PC-3 (cell line): ENCODE measurements at regions not wholly inside any gene's neighbourhood (a gene's known extent, or its start where the extent isn't known, plus 50 kb on each side); places are given as distances from the start of the nearest gene placed in this dataset.

Experiments
- ATAC-seq: fragments of 200-7000 bp; cut with Tn5 transposase; 2 replicates; pipeline ENCODE4 v1.9.1; 2020; ENCODE audit warnings: mild to moderate bottlenecking, moderate library complexity
- BruUV-seq: library from RNA; stranded (reverse); fragments of 400-500 nt; replicated peaks from 2 replicates; lab custom pipeline; 2021; lab: Mats Ljungman, UMichigan
- CTCF ChIA-PET: fragments of 300-600 bp; sonication (Branson Sonifier 250); formaldehyde crosslinking; loops from one replicate; lab custom pipeline; 2022; ENCODE audit warnings: antibody characterized with exemption; lab: Charles Lee
- POLR2A ChIA-PET: fragments of 300-600 bp; sonication (Branson Sonifier 250); formaldehyde crosslinking; loops from one replicate; lab custom pipeline; 2022; ENCODE audit warnings: antibody characterized with exemption; ENCODE audit not compliant: unreplicated experiment; lab: Charles Lee
- DNase-seq: peaks from one replicate; pipeline ENCODE4 v3.0.0-alpha.2; 2015
- H2AFZ ChIP-seq: fragments of 300-600 bp; sonication (generic); 2 replicates; pipeline ENCODE4 v1.6.0; 2016; ENCODE audit warnings: antibody characterized with exemption, low read length
- H3F3A ChIP-seq: fragments of 300-600 bp; sonication (generic); one replicate; pipeline ENCODE4 v1.6.0; 2017; ENCODE audit warnings: antibody characterized with exemption, low read length, control low read depth, mild to moderate bottlenecking; ENCODE audit not compliant: unreplicated experiment
- H3K27ac ChIP-seq: fragments of 300-600 bp; sonication (generic); 2 replicates; pipeline ENCODE4 v1.5.1; 2016; ENCODE audit warnings: mild to moderate bottlenecking, low read length
- H3K27me3 ChIP-seq: fragments of 300-600 bp; sonication (generic); 2 replicates; pipeline ENCODE4 v1.6.1; 2016; ENCODE audit warnings: low read length, mixed read lengths
- H3K36me3 ChIP-seq: fragments of 300-600 bp; sonication (generic); 2 replicates; pipeline ENCODE4 v1.6.1; 2016; ENCODE audit warnings: low read depth, mixed run types, low read length, mixed read lengths
- H3K4me1 ChIP-seq: fragments of 300-600 bp; sonication (generic); 2 replicates; pipeline ENCODE4 v1.5.1; 2016; ENCODE audit warnings: low read length; ENCODE audit not compliant: insufficient read depth
- H3K4me2 ChIP-seq: fragments of 300-600 bp; sonication (generic); 2 replicates; pipeline ENCODE4 v1.6.0; 2016; ENCODE audit warnings: low read length
- H3K4me3 ChIP-seq: fragments of 300-600 bp; sonication (generic); 2 replicates; pipeline ENCODE4 v1.5.1; 2016; ENCODE audit warnings: mild to moderate bottlenecking, low read length, mixed read lengths
- H3K79me2 ChIP-seq: fragments of 300-600 bp; sonication (generic); 2 replicates; pipeline ENCODE4 v1.6.1; 2017; ENCODE audit warnings: low read length, mixed read lengths
- H3K9ac ChIP-seq: fragments of 300-600 bp; sonication (generic); 2 replicates; pipeline ENCODE4 v1.6.0; 2016; ENCODE audit warnings: mild to moderate bottlenecking, low read length
- H3K9me2 ChIP-seq: fragments of 300-600 bp; sonication (generic); replicated peaks from 2 replicates; pipeline ENCODE4 v1.6.1; 2016; ENCODE audit warnings: mixed run types, low read length, mixed read lengths
- H3K9me3 ChIP-seq: fragments of 300-600 bp; sonication (generic); 2 replicates; pipeline ENCODE4 v1.6.1; 2016; ENCODE audit warnings: low read length, mixed read lengths
- H4K20me1 ChIP-seq: fragments of 300-600 bp; sonication (generic); 2 replicates; pipeline ENCODE4 v1.6.1; 2016; ENCODE audit warnings: low read length, mixed read lengths
- CTCF ChIP-seq: fragments of 300-600 bp; sonication (generic); conservative IDR thresholded peaks from 2 replicates; pipeline ENCODE4 v1.5.1; 2017; ENCODE audit warnings: antibody characterized with exemption, low read depth, mild to moderate bottlenecking, low read length
- EZH2 ChIP-seq: fragments of 300-600 bp; sonication (generic); IDR thresholded peaks from one replicate; pipeline ENCODE4 v1.6.1; 2017; ENCODE audit warnings: antibody characterized with exemption, mild to moderate bottlenecking, low read length; ENCODE audit not compliant: unreplicated experiment
- EZH2phosphoT487 ChIP-seq: fragments of 300-600 bp; sonication (generic); IDR thresholded peaks from 2 replicates; pipeline ENCODE4 v1.6.1; 2018; ENCODE audit warnings: mild to moderate bottlenecking, antibody characterized with exemption, low read length, borderline replicate concordance
- intact Hi-C: fragments of 100-400 bp; cut with micrococcal nuclease; formaldehyde crosslinking; loops from 2 replicates; pipeline ENCODE4 v1.9.0; 2023

DNA sequence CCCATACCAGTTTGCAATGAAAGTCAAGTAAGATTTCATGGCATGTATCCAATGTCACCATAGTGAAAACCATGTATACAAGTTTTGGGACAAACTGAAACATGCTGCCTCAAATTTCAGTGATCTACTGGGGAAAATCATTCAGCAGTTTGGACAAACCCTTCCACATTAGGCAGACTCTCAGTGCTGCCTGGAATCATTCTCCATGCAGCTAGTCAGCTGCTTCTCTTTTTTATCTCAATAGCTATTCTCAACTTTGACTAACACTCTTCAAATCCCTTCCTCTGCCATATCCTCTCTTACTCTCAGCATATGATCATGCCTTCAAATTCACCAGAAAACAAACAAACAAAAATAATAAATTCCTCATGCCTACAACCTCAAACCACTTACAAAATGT lies 323.3 kb downstream of the MAN2A1 start:
- no peak overlapping the region for H3K4me3 ChIP-seq
- H3K4me2 ChIP-seq: no peak overlapping the region
- POLR2A ChIA-PET: no interaction called here
- H3K27me3 ChIP-seq: no peaks in the 10 kb centered on the region
- intact Hi-C loops: no loop called here
- CTCF ChIA-PET: no interaction called here
- H3K9me2 ChIP-seq: no peaks in the 10 kb centered on the region
- TF ChIP-seq CTCF: no peak
- TF ChIP-seq EZH2: no peak
- TF ChIP-seq EZH2phosphoT487: no peak
- DNase-seq (no peak), ATAC-seq (no peak)
- no peak overlapping the region for H3K27ac ChIP-seq
- no peaks in the 10 kb centered on the region for H3K4me1 ChIP-seq
- H4K20me1 ChIP-seq: no peaks in the 10 kb centered on the region
- no peak overlapping the region for H2AFZ ChIP-seq
- no TSS peak for BruUV-seq
- H3K36me3 ChIP-seq: no peaks in the 10 kb centered on the region
- no peak overlapping the region for H3K9ac ChIP-seq
- no peaks in the 10 kb centered on the region for H3F3A ChIP-seq
- H3K9me3 ChIP-seq: no peaks in the 10 kb centered on the region
- no peaks in the 10 kb centered on the region for H3K79me2 ChIP-seq

GRCh38 chr5:110017854-110018253 lies 328.1 kb downstream of the MAN2A1 start:
- H3K27ac ChIP-seq: no peak overlapping the region
- intact Hi-C loops: no loop called here
- CTCF ChIA-PET: no interaction called here
- BruUV-seq: no TSS peak
- POLR2A ChIA-PET: no interaction called here
- no peaks in the 10 kb centered on the region for H3K9me3 ChIP-seq
- H3K79me2 ChIP-seq: no peaks in the 10 kb centered on the region
- ATAC-seq (no peak), DNase-seq (no peak)
- no peak overlapping the region for H3K9ac ChIP-seq
- H3K4me2 ChIP-seq: no peak overlapping the region
- no peak overlapping the region for H3K4me3 ChIP-seq
- no peaks in the 10 kb centered on the region for H3K27me3 ChIP-seq
- no peaks in the 10 kb centered on the region for H3K36me3 ChIP-seq
- H3K4me1 ChIP-seq: no peaks in the 10 kb centered on the region
- no peaks in the 10 kb centered on the region for H4K20me1 ChIP-seq
- H2AFZ ChIP-seq: no peak overlapping the region
- TF ChIP-seq EZH2phosphoT487 (no peak), CTCF (no peak), EZH2 (no peak)
- H3F3A ChIP-seq: no peaks in the 10 kb centered on the region
- H3K9me2 ChIP-seq: no peaks in the 10 kb centered on the region

DNA sequence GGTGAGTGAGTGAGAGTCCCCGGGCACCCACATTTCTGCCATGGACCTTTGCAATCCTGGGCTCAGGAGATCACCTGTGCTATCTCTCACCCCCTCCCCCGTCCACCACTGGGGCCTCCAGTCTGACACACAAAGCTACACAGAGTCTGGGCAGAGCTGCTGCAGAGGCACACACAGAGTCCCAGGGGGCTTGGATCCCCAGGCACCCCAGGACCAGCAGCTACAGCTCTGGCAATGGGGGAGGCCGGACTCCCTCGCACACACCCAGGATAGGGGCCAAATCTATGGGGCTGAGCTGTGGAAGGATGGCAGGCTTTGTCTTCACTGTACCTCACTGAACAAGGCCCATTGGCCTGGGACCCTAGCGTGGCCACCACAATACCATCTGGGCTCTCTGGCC lies 328.8 kb downstream of the MAN2A1 start:
- Histone ChIP-seq H3K9me2 (no peaks in the 10 kb centered on the region), H3K4me1 (no peaks in the 10 kb centered on the region), H3K9ac (no peak overlapping the region), H3K4me2 (no peak overlapping the region), H2AFZ (no peak overlapping the region), H4K20me1 (no peaks in the 10 kb centered on the region), H3K36me3 (no peaks in the 10 kb centered on the region), H3F3A (no peaks in the 10 kb centered on the region), H3K27me3 (no peaks in the 10 kb centered on the region), H3K4me3 (no peak overlapping the region), H3K9me3 (no peaks in the 10 kb centered on the region), H3K27ac (no peak overlapping the region), H3K79me2 (no peaks in the 10 kb centered on the region)
- intact Hi-C loops: no loop called here
- DNase-seq (no peak), ATAC-seq (no peak)
- ChIA-PET POLR2A (no interaction called here), CTCF (no interaction called here)
- TF ChIP-seq EZH2 (no peak), EZH2phosphoT487 (no peak), CTCF (no peak)
- no TSS peak for BruUV-seq
